RPMI7951 (cell line): ENCODE measurements at regions not wholly inside any gene's neighbourhood (a gene's known extent, or its start where the extent isn't known, plus 50 kb on each side); places are given as distances from the start of the nearest gene placed in this dataset.
"Not testable (repeated sequence)": the region's sequence is repeated elsewhere in the genome, so short reads cannot be mapped to it uniquely, and the experiment has no call there.

Source experiments
- DNase-seq: peaks from one replicate; pipeline ENCODE4 v3.0.0-alpha.2; 2012; ENCODE audit warnings: low read depth

- peak; percentile 82 for DNase-seq
Measured at GRCh38 chr20:53891306-53891894, 179.0 kb downstream of the BCAS1 start.

GRCh38 chr20:53890443-53891305 lies 179.7 kb downstream of the BCAS1 start:
- DNase-seq, result peak; percentile 55

GRCh38 chr20:53889411-53890148 lies 180.8 kb downstream of the BCAS1 start:
- no peak for DNase-seq

GRCh38 chr20:53888951-53889350 lies 181.4 kb downstream of the BCAS1 start:
- no peak for DNase-seq

- no peak for DNase-seq
Measured at GRCh38 chr20:53888510-53888909, 181.9 kb downstream of the BCAS1 start.

GRCh38 chr20:53887973-53888372 lies 182.4 kb downstream of the BCAS1 start:
- no peak for DNase-seq

- no peak for DNase-seq
Measured at GRCh38 chr20:53884859-53885541, 185.4 kb downstream of the BCAS1 start.

GRCh38 chr20:53883098-53883911 lies 187.1 kb downstream of the BCAS1 start:
- DNase-seq, result peak; percentile 95

- DNase-seq, result not testable (repeated sequence)
Measured at GRCh38 chr20:53882438-53882986, 187.9 kb downstream of the BCAS1 start.

- DNase-seq, result no peak
Measured at GRCh38 chr20:53881362-53881761, 189.0 kb downstream of the BCAS1 start.

GRCh38 chr20:53880108-53880641 lies 190.2 kb downstream of the BCAS1 start:
- no peak for DNase-seq

- no peak for DNase-seq
Measured at GRCh38 chr20:53879048-53879684, 191.2 kb downstream of the BCAS1 start.

- DNase-seq, result no peak
Measured at GRCh38 chr20:53878262-53879047, 191.9 kb downstream of the BCAS1 start.

- no peak for DNase-seq
Measured at GRCh38 chr20:53876956-53877355, 193.4 kb downstream of the BCAS1 start.

GRCh38 chr20:53876470-53876869 lies 193.9 kb downstream of the BCAS1 start:
- no peak for DNase-seq

- no peak for DNase-seq
Measured at GRCh38 chr20:53875452-53875851, 194.9 kb downstream of the BCAS1 start.

GRCh38 chr20:53874706-53875105 lies 195.7 kb downstream of the BCAS1 start:
- DNase-seq, result no peak

- no peak for DNase-seq
Measured at GRCh38 chr20:53874104-53874503, 196.3 kb downstream of the BCAS1 start.

- DNase-seq, result no peak
Measured at GRCh38 chr20:53873230-53873604, 197.2 kb downstream of the BCAS1 start.
